Esophagus muscularis mucosa (tissue), 4 donors: ENCODE measurements at regions not wholly inside any gene's neighbourhood (a gene's known extent, or its start where the extent isn't known, plus 50 kb on each side); places are given as distances from the start of the nearest gene placed in this dataset.

ENCODE experiments used
- CTCF ChIP-seq, 3 experiments: fragments of 200-600 bp in 2 of 3; fragments of 450-650 bp in 1 of 3; sonication (generic) in 2 of 3; IDR thresholded peaks; one replicate each; pipeline ENCODE4 v1.5.1; 2017 to 2019; ENCODE audit warnings: antibody characterized with exemption in 3 of 3, mild to moderate bottlenecking in 2 of 3, moderate library complexity in 1 of 3
- EP300 ChIP-seq: sonication (generic); formaldehyde crosslinking; IDR thresholded peaks from one replicate; pipeline ENCODE4 v1.6.1; 2017; ENCODE audit warnings: antibody characterized with exemption
- POLR2A ChIP-seq: fragments of 450-650 bp; IDR thresholded peaks from one replicate; pipeline ENCODE4 v1.6.1; 2017; ENCODE audit warnings: antibody characterized with exemption, moderate library complexity, mild to moderate bottlenecking, low read depth
- POLR2AphosphoS5 ChIP-seq, 2 donors: sonication (generic); formaldehyde crosslinking; IDR thresholded peaks; one replicate each; pipeline ENCODE4 v1.6.1; 2017; ENCODE audit warnings: antibody characterized with exemption in 2 of 2

GRCh38 chr2:239811806-239812560, 213.2 kb downstream of the NDUFA10 start:
- TF ChIP-seq CTCF (IDR thresholded peaks at IDR 0.05) (no peak), POLR2A (no peak), EP300 (no peak), POLR2AphosphoS5 (IDR thresholded peaks at IDR 0.05) (no peak)
